Mesothelial cell of epicardium (in vitro differentiated cells): ENCODE measurements at regions not wholly inside any gene's neighbourhood (a gene's known extent, or its start where the extent isn't known, plus 50 kb on each side); places are given as distances from the start of the nearest gene placed in this dataset.

Experiments used
- DNase-seq, 2 experiments: peaks; one replicate each; pipeline ENCODE4 v3.0.0; 2021; ENCODE audit warnings: low spot score in 2 of 2; ENCODE audit not compliant: unreplicated experiment in 2 of 2
- H3K27ac Mint-ChIP-seq: 2 replicates; pipeline ENCODE4 v1.8.0; 2021; ENCODE audit warnings: mixed read lengths
- H3K27me3 Mint-ChIP-seq: 2 replicates; pipeline ENCODE4 v1.8.0; 2021; ENCODE audit warnings: low read depth, mixed read lengths
- H3K36me3 Mint-ChIP-seq: 2 replicates; pipeline ENCODE4 v1.8.0; 2021; ENCODE audit warnings: mixed read lengths
- H3K4me1 Mint-ChIP-seq: 2 replicates; pipeline ENCODE4 v1.8.0; 2021; ENCODE audit warnings: mixed read lengths
- H3K4me3 Mint-ChIP-seq: 2 replicates; pipeline ENCODE4 v1.8.0; 2021; ENCODE audit warnings: mild to moderate bottlenecking, moderate library complexity, mixed read lengths
- H3K9me3 Mint-ChIP-seq: 2 replicates; pipeline ENCODE4 v1.8.0; 2021; ENCODE audit warnings: mixed read lengths
- CTCF ChIP-seq: fragments of 200-600 bp; sonication (generic); IDR thresholded peaks from one replicate; pipeline ENCODE4 v1.5.0; 2021; ENCODE audit warnings: antibody characterized with exemption; ENCODE audit not compliant: unreplicated experiment

DNA sequence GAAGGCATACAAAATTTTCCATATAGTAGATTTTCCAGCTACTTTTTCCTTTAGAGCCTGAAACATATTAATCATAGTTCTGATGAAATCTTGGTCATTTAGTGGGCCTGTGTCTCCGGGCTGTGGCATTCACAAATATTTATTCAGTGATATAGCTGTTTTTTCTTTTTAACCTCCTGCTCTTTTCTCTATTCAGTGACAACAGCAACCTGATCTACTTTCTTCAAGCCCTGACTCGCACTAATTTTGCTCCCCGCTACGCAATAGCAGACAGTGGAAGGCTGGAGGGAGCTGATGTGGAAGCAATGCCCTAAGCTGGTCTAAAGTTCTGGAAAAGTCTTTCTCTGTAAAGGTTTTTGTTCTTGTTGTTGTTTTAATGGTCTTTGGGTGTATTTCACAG is 289.7 kb downstream of the SLITRK6 start:
- Mint-ChIP-seq H3K4me3 (no peak overlapping the region), H3K27ac (peak overlapping the region; percentile 64), H3K9me3 (peaks cover 6% of the 10 kb centered on the region), H3K27me3 (no peaks in the 10 kb centered on the region), H3K36me3 (no peaks in the 10 kb centered on the region), H3K4me1 (peaks cover 34% of the 10 kb centered on the region)
- no peak for TF ChIP-seq CTCF
- no peak for DNase-seq

- no peak for DNase-seq
- Mint-ChIP-seq H3K4me3 (no peak overlapping the region), H3K27me3 (no peaks in the 10 kb centered on the region), H3K27ac (peak overlapping the region; percentile 12), H3K36me3 (no peaks in the 10 kb centered on the region), H3K4me1 (peaks cover 32% of the 10 kb centered on the region), H3K9me3 (peaks cover 7% of the 10 kb centered on the region)
- no peak for TF ChIP-seq CTCF
Observed at GRCh38 chr13:85508683-85509329, 290.4 kb downstream of the SLITRK6 start.

- Mint-ChIP-seq H3K27ac (no peak overlapping the region), H3K27me3 (no peaks in the 10 kb centered on the region), H3K36me3 (no peaks in the 10 kb centered on the region), H3K4me3 (no peak overlapping the region), H3K9me3 (peaks cover 18% of the 10 kb centered on the region), H3K4me1 (peaks cover 6% of the 10 kb centered on the region)
- no peak for DNase-seq
- TF ChIP-seq CTCF: no peak
Observed at GRCh38 chr13:85503797-85504196, 295.4 kb downstream of the SLITRK6 start.

DNA sequence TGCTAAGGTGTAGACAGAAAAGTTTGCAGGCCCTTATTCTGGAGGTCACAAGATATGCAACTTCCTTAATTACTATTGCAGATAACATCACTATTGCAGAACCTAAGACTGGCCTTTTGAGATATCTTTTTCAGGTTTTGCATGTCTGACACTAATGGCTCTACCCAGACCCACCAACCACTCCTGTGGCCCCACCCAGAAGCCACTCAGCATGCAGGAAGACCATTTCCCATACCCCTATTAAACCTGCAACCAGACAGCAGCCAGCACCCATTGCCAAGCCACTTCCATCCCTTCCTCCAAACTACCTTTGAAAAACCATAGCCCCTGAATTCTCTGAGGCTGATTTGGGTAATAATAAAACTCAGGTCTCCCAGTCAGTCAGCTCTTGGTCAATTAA is 297.6 kb downstream of the SLITRK6 start:
- no peak for DNase-seq
- Mint-ChIP-seq H3K9me3 (peaks cover 18% of the 10 kb centered on the region), H3K4me1 (peaks cover 11% of the 10 kb centered on the region), H3K4me3 (no peak overlapping the region), H3K27me3 (no peaks in the 10 kb centered on the region), H3K36me3 (no peaks in the 10 kb centered on the region), H3K27ac (no peak overlapping the region)
- TF ChIP-seq CTCF: no peak

GRCh38 chr13:85500696-85501256 is 298.4 kb downstream of the SLITRK6 start:
- Mint-ChIP-seq H3K9me3 (peaks cover 16% of the 10 kb centered on the region), H3K27me3 (no peaks in the 10 kb centered on the region), H3K4me1 (peaks cover 11% of the 10 kb centered on the region), H3K36me3 (no peaks in the 10 kb centered on the region), H3K4me3 (no peak overlapping the region), H3K27ac (no peak overlapping the region)
- no peak for DNase-seq
- TF ChIP-seq CTCF: no peak
